ENCODE measurements at regions not wholly inside any gene's neighbourhood (a gene's known extent, or its start where the extent isn't known, plus 50 kb on each side); places are given as distances from the start of the nearest gene placed in this dataset.

DNA sequence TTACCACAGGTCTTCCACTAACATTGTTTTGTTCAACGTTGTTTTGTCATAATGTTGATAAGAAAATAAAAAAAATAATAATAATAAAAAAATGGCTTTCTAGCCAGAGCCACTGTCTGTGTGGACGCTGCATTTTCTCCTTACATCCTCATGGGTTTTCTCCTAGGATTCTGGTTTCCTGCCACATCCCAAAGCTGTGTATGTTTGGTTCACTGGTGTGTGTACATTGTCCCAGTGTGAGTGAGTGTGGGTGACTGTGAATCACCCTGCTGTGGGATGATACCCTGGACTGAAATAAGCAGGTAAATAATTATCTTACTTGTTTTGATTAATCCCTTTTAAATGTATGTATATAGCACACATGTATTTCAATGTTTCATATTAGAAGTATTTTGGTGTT is 2154.4 kb upstream of the AGA start:
- TF ChIP-seq, protein P1, sequence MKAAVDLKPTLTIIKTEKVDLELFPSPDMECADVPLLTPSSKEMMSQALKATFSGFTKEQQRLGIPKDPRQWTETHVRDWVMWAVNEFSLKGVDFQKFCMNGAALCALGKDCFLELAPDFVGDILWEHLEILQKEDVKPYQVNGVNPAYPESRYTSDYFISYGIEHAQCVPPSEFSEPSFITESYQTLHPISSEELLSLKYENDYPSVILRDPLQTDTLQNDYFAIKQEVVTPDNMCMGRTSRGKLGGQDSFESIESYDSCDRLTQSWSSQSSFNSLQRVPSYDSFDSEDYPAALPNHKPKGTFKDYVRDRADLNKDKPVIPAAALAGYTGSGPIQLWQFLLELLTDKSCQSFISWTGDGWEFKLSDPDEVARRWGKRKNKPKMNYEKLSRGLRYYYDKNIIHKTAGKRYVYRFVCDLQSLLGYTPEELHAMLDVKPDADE (CRISPR knock-in tag; IDR thresholded peaks at IDR 0.05), result no peak
- TF ChIP-seq IRF2 (CRISPR knock-in tag; IDR thresholded peaks at IDR 0.05) (no peak), SAFB2 (CRISPR knock-in tag; IDR thresholded peaks at IDR 0.05; ENCODE audit: borderline replicate concordance, low read depth) (no peak), TOPORS (CRISPR knock-in tag; IDR thresholded peaks at IDR 0.05) (no peak), TCF7 (IDR thresholded peaks at IDR 0.05; ENCODE audit: low read depth) (no peak), PHF8 (CRISPR knock-in tag; IDR thresholded peaks at IDR 0.05) (no peak), RNF2 (conservative IDR thresholded peaks at IDR 0.05; ENCODE audit: low read depth) (no peak), CTCF (CRISPR knock-in tag; IDR thresholded peaks at IDR 0.05) (no peak), ZNF839 (CRISPR knock-in tag; IDR thresholded peaks at IDR 0.05; ENCODE audit: borderline replicate concordance) (no peak), CEBPB (IDR thresholded peaks at IDR 0.05; ENCODE audit: borderline replicate concordance, low read depth, low read length) (no peak), GABPA (IDR thresholded peaks at IDR 0.05; ENCODE audit: low read depth, low read length) (no peak), GABPA (CRISPR knock-in tag; IDR thresholded peaks at IDR 0.05; ENCODE audit: low read depth) (no peak)
- TF ChIP-seq, protein P2, sequence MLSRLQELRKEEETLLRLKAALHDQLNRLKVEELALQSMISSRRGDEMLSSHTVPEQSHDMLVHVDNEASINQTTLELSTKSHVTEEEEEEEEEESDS (CRISPR knock-in tag; IDR thresholded peaks at IDR 0.05; ENCODE audit: borderline replicate concordance), result no peak

Measured in HepG2 (cell line).